Spinal cord (tissue), 9 donors: ENCODE measurements at regions not wholly inside any gene's neighbourhood (a gene's known extent, or its start where the extent isn't known, plus 50 kb on each side); places are given as distances from the start of the nearest gene placed in this dataset.
"Not testable (repeated sequence)": the region's sequence is repeated elsewhere in the genome, so short reads cannot be mapped to it uniquely, and the experiment has no call there.

ENCODE experiments used
- DNase-seq, 6 donors: peaks; one replicate each; pipeline versions ENCODE4 v3.0.0 to v3.0.0-alpha.2; 2013 to 2015; ENCODE audit warnings: low spot score in 6 of 6, low read depth in 4 of 6
- H3K27ac ChIP-seq: one replicate; pipeline ENCODE4 v1.5.1; 2013; ENCODE audit warnings: low read depth, low read length, control low read depth
- H3K27me3 ChIP-seq: one replicate; pipeline ENCODE4 v1.6.1; 2013; ENCODE audit warnings: low read length; ENCODE audit not compliant: control insufficient read depth, insufficient read depth
- H3K36me3 ChIP-seq: one replicate; pipeline ENCODE4 v1.6.1; 2013; ENCODE audit warnings: low read length; ENCODE audit not compliant: control insufficient read depth, insufficient read depth
- H3K4me1 ChIP-seq: one replicate; pipeline ENCODE4 v1.6.1; 2013; ENCODE audit warnings: low read length; ENCODE audit not compliant: control insufficient read depth, insufficient read depth
- H3K4me3 ChIP-seq: one replicate; pipeline ENCODE4 v1.5.1; 2013; ENCODE audit warnings: low read depth, low read length, control low read depth
- H3K9me3 ChIP-seq: one replicate; pipeline ENCODE4 v1.6.1; 2013; ENCODE audit warnings: low read length; ENCODE audit not compliant: control insufficient read depth, insufficient read depth
- WGBS: methylation state at CpG from one replicate; pipeline ENCODE4 v1.1.5; 2013; ENCODE audit warnings: missing lambda C conversion rate; ENCODE audit not compliant: insufficient coverage; 5-methylcytosine and 5-hydroxymethylcytosine counted together
- donor health status: healthy.

GRCh38 chr6:148628251-148628650 is 118.6 kb upstream of the UST start:
- Histone ChIP-seq H3K4me1 (no peaks in the 10 kb centered on the region), H3K27ac (no peak overlapping the region), H3K9me3 (no peaks in the 10 kb centered on the region), H3K4me3 (no peak overlapping the region), H3K36me3 (no peaks in the 10 kb centered on the region), H3K27me3 (no peaks in the 10 kb centered on the region)
- no peak for DNase-seq

GRCh38 chr6:148629181-148629580 is 117.6 kb upstream of the UST start:
- peak in 1 of 6 donors; percentile 58 for DNase-seq
- H3K4me1 ChIP-seq = no peaks in the 10 kb centered on the region
- no peaks in the 10 kb centered on the region for H3K36me3 ChIP-seq
- WGBS = no CpG with 5 or more reads among the region's 1 CpG
- H3K9me3 ChIP-seq = no peaks in the 10 kb centered on the region
- no peak overlapping the region for H3K4me3 ChIP-seq
- no peaks in the 10 kb centered on the region for H3K27me3 ChIP-seq
- H3K27ac ChIP-seq = no peak overlapping the region

GRCh38 chr6:148629592-148630465 is 117.0 kb upstream of the UST start:
- no peak overlapping the region for H3K27ac ChIP-seq
- no peaks in the 10 kb centered on the region for H3K9me3 ChIP-seq
- no peaks in the 10 kb centered on the region for H3K27me3 ChIP-seq
- 75% methylated on average over 2 of the region's 3 CpGs for WGBS
- no peak overlapping the region for H3K4me3 ChIP-seq
- H3K4me1 ChIP-seq = no peaks in the 10 kb centered on the region
- DNase-seq = no peak
- no peaks in the 10 kb centered on the region for H3K36me3 ChIP-seq

GRCh38 chr6:148635070-148635743 is 111.6 kb upstream of the UST start:
- DNase-seq = no peak
- Histone ChIP-seq H3K36me3 (no peaks in the 10 kb centered on the region), H3K27ac (no peak overlapping the region), H3K27me3 (no peaks in the 10 kb centered on the region), H3K4me3 (no peak overlapping the region), H3K9me3 (no peaks in the 10 kb centered on the region), H3K4me1 (no peaks in the 10 kb centered on the region)
- no CpG with 5 or more reads among the region's 1 CpG for WGBS

GRCh38 chr6:148641836-148642235 is 105.0 kb upstream of the UST start:
- DNase-seq, H3K9me3 ChIP-seq, H3K27me3 ChIP-seq, H3K4me3 ChIP-seq, H3K4me1 ChIP-seq, H3K36me3 ChIP-seq, H3K27ac ChIP-seq: not testable (repeated sequence)
- WGBS = 90% methylated on average over 8 of the region's 8 CpGs

- H3K4me3 ChIP-seq, H3K27me3 ChIP-seq, H3K27ac ChIP-seq, H3K9me3 ChIP-seq, DNase-seq, H3K4me1 ChIP-seq, H3K36me3 ChIP-seq: not testable (repeated sequence)
- WGBS = 95% methylated on average over 2 of the region's 5 CpGs
Measured at GRCh38 chr6:148643208-148643607, 103.6 kb upstream of the UST start.

GRCh38 chr6:148645049-148645448 is 101.8 kb upstream of the UST start:
- H3K27ac ChIP-seq, H3K36me3 ChIP-seq, H3K27me3 ChIP-seq, H3K4me1 ChIP-seq, DNase-seq, H3K9me3 ChIP-seq, H3K4me3 ChIP-seq: not testable (repeated sequence)
- 80% methylated on average over 1 of the region's 7 CpGs for WGBS

GRCh38 chr6:148648754-148649453 is 97.9 kb upstream of the UST start:
- H3K9me3 ChIP-seq = peaks cover 4% of the 10 kb centered on the region
- H3K4me3 ChIP-seq = no peak overlapping the region
- no peaks in the 10 kb centered on the region for H3K27me3 ChIP-seq
- no peak overlapping the region for H3K27ac ChIP-seq
- no peak for DNase-seq
- no peaks in the 10 kb centered on the region for H3K36me3 ChIP-seq
- H3K4me1 ChIP-seq = no peaks in the 10 kb centered on the region
- WGBS = 56% methylated on average over 2 of the region's 4 CpGs

GRCh38 chr6:148649454-148649963 is 97.3 kb upstream of the UST start:
- DNase-seq = no peak
- H3K36me3 ChIP-seq = no peaks in the 10 kb centered on the region
- peaks cover 4% of the 10 kb centered on the region for H3K9me3 ChIP-seq
- H3K27me3 ChIP-seq = no peaks in the 10 kb centered on the region
- H3K4me3 ChIP-seq = no peak overlapping the region
- H3K27ac ChIP-seq = no peak overlapping the region
- no peaks in the 10 kb centered on the region for H3K4me1 ChIP-seq
